ENCODE measurements at regions not wholly inside any gene's neighbourhood (a gene's known extent, or its start where the extent isn't known, plus 50 kb on each side); places are given as distances from the start of the nearest gene placed in this dataset.

GRCh38 chr20:50301165-50301564 is 110.5 kb downstream of the CEBPB start:
- TF ChIP-seq CTCF (conservative IDR thresholded peaks at IDR 0.05; ENCODE audit: low read length) (no peak), EZH2phosphoT487 (IDR thresholded peaks at IDR 0.05; ENCODE audit: borderline replicate concordance) (no peak)

Measured in Loucy (cell line).